ENCODE measurements at regions not wholly inside any gene's neighbourhood (a gene's known extent, or its start where the extent isn't known, plus 50 kb on each side); places are given as distances from the start of the nearest gene placed in this dataset.

DNA sequence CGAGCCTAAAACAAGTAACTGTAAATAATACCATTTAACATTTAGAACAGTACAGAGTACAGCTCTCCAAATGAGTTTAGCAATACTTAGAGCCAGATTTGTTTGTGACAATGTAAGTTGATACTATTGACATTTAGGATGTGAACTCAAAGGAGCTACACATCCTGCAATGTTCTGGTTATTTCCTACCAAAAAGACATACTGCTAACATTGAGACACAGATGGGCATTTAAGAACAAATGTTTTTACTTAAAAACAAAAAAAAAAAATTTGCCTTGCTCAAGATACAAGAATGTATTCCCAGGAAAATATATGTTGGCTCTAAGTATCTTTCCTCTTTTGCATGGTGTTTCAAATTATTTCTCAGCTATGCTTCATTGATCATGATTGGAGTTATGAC, 1464.8 kb upstream of the PRMT6 start:
- TF ChIP-seq POLR2A (IDR thresholded peaks at IDR 0.05; ENCODE audit: low read depth, low read length) (no peak), POLR2AphosphoS5 (IDR thresholded peaks at IDR 0.05; ENCODE audit: low read depth, low read length) (no peak)
